ENCODE measurements at regions not wholly inside any gene's neighbourhood (a gene's known extent, or its start where the extent isn't known, plus 50 kb on each side); places are given as distances from the start of the nearest gene placed in this dataset.

- DNase-seq (ENCODE audit: low spot score in 2 of 2): peak in 1 of 2 donors; percentile 30
- no peaks in the 10 kb centered on the region for H3K36me3 Mint-ChIP-seq
- no peaks in the 10 kb centered on the region for H3K9me3 Mint-ChIP-seq
- ATAC-seq: no peak
- no peak overlapping the region for H3K27ac Mint-ChIP-seq
Observed at GRCh38 chr18:79579807-79580497, 99.7 kb upstream of the CTDP1 start.

- H3K27ac Mint-ChIP-seq: no peak overlapping the region
- ATAC-seq (no peak), DNase-seq (ENCODE audit: low spot score in 2 of 2) (peak in 1 of 2 donors; percentile 42)
- H3K9me3 Mint-ChIP-seq: no peaks in the 10 kb centered on the region
- H3K36me3 Mint-ChIP-seq: no peaks in the 10 kb centered on the region
Observed at GRCh38 chr18:79580498-79581171, 99.0 kb upstream of the CTDP1 start.

DNA sequence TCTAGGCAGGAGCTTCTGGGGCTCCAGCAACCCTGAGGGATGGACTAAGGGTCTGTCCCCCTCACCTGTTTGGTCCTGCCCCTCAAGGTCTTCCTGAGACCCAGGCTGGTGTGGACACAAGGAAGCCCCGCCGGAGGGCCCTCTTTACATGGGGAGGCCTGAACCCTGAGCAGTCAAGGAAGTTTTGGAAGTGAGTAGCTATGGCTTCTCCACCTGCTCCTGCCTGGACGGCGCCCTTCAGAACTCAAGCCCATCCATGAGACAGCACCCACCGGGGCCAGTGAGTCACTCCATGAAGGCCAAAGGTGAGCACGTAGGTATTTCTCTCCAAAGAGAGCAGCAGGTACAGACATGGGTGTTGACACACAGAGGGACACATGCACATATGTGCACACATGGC, 98.2 kb upstream of the CTDP1 start:
- H3K9me3 Mint-ChIP-seq: no peaks in the 10 kb centered on the region
- no peak overlapping the region for H3K27ac Mint-ChIP-seq
- no peak for ATAC-seq
- no peaks in the 10 kb centered on the region for H3K36me3 Mint-ChIP-seq
- no peak for DNase-seq (ENCODE audit: low spot score in 2 of 2)

- DNase-seq (ENCODE audit: low spot score in 2 of 2): no peak
- Mint-ChIP-seq H3K36me3 (no peaks in the 10 kb centered on the region), H3K27ac (no peak overlapping the region), H3K9me3 (no peaks in the 10 kb centered on the region)
- no peak for ATAC-seq
Observed at GRCh38 chr18:79581911-79582310, 97.7 kb upstream of the CTDP1 start.

DNA sequence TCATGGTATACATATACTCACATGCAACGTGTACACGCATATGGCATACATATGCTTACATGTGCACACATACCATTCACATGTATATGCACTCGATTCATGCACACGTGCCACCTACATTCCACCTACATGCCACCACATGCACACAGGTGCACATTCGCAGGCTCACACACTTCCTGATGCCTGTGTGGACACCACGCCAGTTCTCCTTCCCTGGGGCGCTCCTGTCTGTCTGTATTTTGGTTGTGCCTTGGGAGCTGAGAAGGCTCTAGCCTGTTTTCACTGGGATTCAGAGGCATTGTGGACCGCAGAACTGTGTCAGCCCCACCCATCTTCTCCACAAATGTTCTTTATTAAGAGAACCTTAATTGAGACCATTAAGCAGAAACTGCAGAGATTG, 96.6 kb upstream of the CTDP1 start:
- peak in 1 of 2 donors; percentile 16 for DNase-seq (ENCODE audit: low spot score in 2 of 2)
- Mint-ChIP-seq H3K9me3 (no peaks in the 10 kb centered on the region), H3K36me3 (no peaks in the 10 kb centered on the region), H3K27ac (no peak overlapping the region)
- ATAC-seq: no peak

DNA sequence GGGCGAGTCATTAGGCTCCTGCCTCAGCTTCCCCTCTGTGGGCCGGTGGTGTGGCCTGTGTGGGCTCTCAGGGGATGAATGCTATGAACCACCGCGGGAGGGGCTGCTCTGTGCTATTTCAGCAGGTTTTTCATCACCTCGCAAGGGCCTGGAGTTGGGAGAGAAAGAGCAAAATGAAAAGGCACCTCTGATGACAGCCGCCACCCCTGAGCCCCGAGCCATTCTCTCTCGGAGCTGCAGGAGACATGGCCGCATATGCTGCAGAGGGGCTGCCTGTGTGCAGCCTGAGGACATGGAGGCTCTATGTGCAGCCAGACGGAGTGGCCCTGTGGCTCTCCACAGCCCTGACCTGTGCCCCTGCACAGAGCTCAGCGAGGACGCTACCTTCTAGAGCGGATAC, 96.2 kb upstream of the CTDP1 start:
- H3K9me3 Mint-ChIP-seq: no peaks in the 10 kb centered on the region
- H3K27ac Mint-ChIP-seq: no peak overlapping the region
- DNase-seq (ENCODE audit: low spot score in 2 of 2) (peak in 1 of 2 donors; percentile 28), ATAC-seq (no peak)
- H3K36me3 Mint-ChIP-seq: no peaks in the 10 kb centered on the region

GRCh38 chr18:79583984-79584401, 95.6 kb upstream of the CTDP1 start:
- H3K9me3 Mint-ChIP-seq: no peaks in the 10 kb centered on the region

DNA sequence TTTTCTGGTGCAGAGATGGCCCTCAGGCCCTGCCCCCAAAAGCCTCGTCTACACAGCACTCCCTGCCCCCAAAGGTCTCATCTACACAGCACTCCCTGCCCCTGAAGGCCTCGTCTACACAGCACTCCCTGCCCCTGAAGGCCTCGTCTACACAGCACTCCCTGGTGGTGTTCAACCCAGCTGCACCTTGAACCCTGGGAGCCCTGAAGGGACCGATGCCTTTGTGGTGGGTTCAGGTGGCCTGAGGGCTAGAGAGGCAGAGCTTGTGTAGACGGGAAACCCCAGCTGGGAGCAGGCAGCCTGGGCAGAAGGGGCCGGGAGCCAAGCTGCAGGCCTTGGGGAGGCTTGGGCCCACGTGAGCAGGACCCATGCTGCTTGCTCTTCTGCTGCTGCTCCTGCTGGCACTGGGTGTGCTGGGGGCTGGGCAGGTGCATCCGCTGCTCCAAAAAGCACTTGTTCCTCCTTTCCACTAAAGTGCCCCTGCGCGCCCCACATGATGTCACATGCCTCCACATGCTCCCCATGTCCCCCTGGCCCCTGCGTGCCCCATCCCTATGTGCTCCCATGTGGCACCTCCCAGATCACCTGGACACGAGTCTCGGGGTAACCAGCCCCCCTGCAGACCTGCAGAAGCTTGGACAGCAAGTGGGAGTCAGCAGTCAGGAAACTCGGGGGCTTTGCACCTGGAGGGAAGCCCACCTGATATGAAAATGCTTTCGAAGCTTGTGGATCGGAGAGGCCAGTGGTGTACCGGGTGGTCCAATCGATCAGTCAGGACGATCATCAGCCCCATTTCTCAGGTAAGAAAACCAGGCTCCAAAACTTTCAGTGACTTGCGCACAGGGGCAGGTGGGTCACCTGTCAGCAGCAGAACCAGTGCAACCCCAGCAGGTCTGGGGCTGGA, 94.9 kb upstream of the CTDP1 start:
- Mint-ChIP-seq H3K36me3 (no peaks in the 10 kb centered on the region), H3K27ac (no peak overlapping the region), H3K9me3 (no peaks in the 10 kb centered on the region)
- DNase-seq (ENCODE audit: low spot score in 2 of 2): peak in 1 of 2 donors; percentile 54
- no peak for ATAC-seq

More at GRCh38 chr18:79583984-79584401, 95.6 kb upstream of the CTDP1 start:
- ATAC-seq: no peak
- DNase-seq (ENCODE audit: low spot score in 2 of 2): peak in 1 of 2 donors; percentile 44
- Mint-ChIP-seq H3K36me3 (no peaks in the 10 kb centered on the region), H3K27ac (no peak overlapping the region)

DNA sequence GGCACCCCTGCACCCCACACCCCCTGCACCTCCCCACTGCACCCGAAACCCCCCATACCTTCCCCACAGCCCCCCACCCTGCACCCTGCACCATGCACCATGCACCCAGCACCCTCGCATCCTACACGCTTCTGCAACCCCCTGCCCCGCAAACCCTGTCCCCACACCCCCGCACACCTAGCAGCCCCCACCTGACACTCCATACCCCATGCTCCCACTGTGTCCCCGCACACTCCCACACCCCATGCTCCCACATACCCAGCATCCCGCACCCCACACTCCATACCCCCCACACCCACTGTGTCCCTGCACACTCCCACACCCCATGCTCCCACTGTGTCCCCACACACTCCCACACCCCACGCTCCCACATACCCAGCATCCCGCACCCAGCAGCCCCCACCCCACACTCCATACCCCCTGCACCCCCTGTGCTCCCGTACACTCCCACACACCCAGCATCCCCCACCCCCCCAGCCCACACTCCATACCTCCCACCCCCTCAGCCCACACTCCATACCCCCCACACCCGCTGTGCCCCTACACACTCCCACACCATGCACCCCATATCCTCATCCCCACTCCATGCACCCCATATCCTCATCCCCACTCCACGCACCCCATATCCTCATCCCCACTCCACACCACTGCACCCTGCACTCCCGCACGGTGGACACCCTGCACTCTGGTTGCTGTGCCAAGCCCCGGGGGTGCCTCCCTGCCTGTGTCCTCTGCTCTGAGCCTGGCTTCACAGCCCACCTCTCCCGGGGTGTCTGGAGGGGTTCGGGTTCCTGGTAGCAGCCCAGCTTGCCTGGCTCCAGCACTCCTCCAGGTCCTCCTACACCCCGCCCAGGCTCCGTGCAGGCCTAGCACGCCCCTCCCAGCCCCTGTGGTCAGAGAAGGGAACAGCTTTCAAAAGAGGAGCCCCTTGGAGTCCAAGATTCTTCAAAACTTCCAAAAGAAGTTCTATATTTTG, 93.9 kb upstream of the CTDP1 start:
- H3K36me3 Mint-ChIP-seq: no peaks in the 10 kb centered on the region
- ATAC-seq (no peak), DNase-seq (ENCODE audit: low spot score in 2 of 2) (peak in 1 of 2 donors; percentile 23)
- no peaks in the 10 kb centered on the region for H3K9me3 Mint-ChIP-seq
- no peak overlapping the region for H3K27ac Mint-ChIP-seq

- H3K36me3 Mint-ChIP-seq: no peaks in the 10 kb centered on the region
- ATAC-seq (no peak), DNase-seq (ENCODE audit: low spot score in 2 of 2) (peak in 1 of 2 donors; percentile 48)
- H3K27ac Mint-ChIP-seq: no peak overlapping the region
- H3K9me3 Mint-ChIP-seq: no peaks in the 10 kb centered on the region
Observed at GRCh38 chr18:79586436-79587225, 93.0 kb upstream of the CTDP1 start.

DNA sequence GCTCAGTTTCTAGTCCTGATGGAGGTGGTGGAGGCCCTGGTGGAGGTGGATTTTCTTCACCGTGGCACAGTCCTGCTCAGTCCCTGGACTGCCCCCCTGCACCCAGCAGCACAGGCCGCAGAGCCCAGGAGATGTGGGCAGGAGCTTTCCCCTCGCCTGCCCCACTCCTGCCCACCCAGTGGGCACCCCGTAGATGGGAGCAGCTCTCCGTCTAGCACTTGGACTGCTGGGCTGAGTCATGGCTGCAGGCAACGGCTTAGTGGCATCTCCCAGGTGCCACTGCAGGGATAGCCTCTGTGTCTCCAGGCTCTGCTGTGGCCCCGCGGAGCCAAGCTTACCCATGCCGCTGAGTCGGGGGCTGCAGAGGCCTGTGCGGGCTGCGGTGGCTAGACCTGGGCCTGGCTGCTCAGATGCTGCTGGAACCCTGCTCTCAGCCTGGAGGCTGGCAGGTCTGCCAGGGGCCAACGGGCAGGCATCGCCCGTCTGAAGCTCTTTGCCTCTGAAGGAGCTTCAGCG, 92.3 kb upstream of the CTDP1 start:
- DNase-seq (ENCODE audit: low spot score in 2 of 2) (peak in 1 of 2 donors; percentile 31), ATAC-seq (no peak)
- Mint-ChIP-seq H3K27ac (no peak overlapping the region), H3K9me3 (peaks cover 0 to 6% of the 10 kb centered on the region in 2 donors), H3K36me3 (peaks cover 0 to 3% of the 10 kb centered on the region in 2 donors)

DNA sequence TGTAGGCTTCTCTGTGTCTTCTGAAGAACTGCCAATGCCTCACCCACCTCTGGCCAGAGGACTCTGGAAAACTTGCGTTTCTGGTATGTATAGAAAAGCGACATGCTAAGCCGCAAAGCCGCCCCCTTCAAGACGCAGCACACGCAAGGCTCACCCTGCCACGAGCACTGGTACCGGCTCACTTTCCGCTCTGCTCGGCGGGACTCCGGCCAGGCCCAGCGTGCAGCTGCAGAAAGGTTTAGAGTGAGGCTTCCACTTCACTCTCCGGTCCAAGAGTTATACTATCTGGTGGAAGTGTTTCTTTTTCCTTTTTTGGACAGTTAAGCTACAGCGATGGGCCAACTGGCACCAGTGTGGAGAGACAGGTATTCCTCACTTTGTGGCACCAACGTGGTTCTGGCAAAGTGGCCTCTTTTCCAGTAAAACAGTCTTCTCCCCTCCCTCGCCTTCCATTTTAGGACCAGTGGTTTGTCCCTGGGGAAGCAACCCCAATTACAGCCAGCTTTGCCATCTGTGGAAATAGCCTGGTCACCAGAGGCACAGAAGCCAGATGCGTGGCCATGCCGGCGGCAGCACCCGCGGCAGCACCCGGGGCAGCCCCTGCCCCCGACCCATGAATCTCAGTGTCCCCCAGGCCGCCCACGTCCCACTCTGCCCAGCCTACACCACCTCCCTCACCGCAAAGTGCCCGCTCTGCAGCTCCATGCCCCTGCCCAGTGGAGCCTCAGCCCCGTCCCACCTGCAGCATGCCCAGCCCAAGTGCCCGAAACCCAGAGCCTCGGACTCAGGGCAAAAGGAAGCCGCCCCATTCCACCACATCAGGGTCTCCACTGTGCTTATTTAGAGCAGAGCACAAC, 91.6 kb upstream of the CTDP1 start:
- peaks cover 0 to 7% of the 10 kb centered on the region in 2 donors for H3K36me3 Mint-ChIP-seq
- H3K9me3 Mint-ChIP-seq: peaks cover 3 to 6% of the 10 kb centered on the region in 2 donors
- no peak overlapping the region for H3K27ac Mint-ChIP-seq
- no peak for DNase-seq (ENCODE audit: low spot score in 2 of 2)
- ATAC-seq: no peak

GRCh38 chr18:79588636-79589481, 90.7 kb upstream of the CTDP1 start:
- DNase-seq (ENCODE audit: low spot score in 2 of 2): peak in 1 of 2 donors; percentile 47
- Mint-ChIP-seq H3K27ac (no peak overlapping the region), H3K36me3 (peaks cover 0 to 7% of the 10 kb centered on the region in 2 donors), H3K9me3 (peaks cover 3 to 6% of the 10 kb centered on the region in 2 donors)
- no peak for ATAC-seq

All from activated naive CD4-positive, alpha-beta T cell treated with anti-CD3 and anti-CD28 coated beads, Interleukin-2, amount 50 U/mL, for 72 hours (primary cell).